NCI-H1930 (cell line): ENCODE measurements at regions not wholly inside any gene's neighbourhood (a gene's known extent, or its start where the extent isn't known, plus 50 kb on each side); places are given as distances from the start of the nearest gene placed in this dataset.
A peak's percentile ranks its signal among the peaks of the same experiment; 100 is the strongest.

Source experiments
- DNase-seq, 2 experiments: peaks; one replicate each; lab custom pipeline; 2025; lab: John Stamatoyannopoulos, UW

- no peak for DNase-seq
Measured at GRCh38 chr4:62670514-62670913, 1470.4 kb downstream of the ADGRL3 start.

- no peak for DNase-seq
Measured at GRCh38 chr4:62661821-62662220, 1461.7 kb downstream of the ADGRL3 start.

- no peak for DNase-seq
Measured at GRCh38 chr4:62656006-62656405, 1455.9 kb downstream of the ADGRL3 start.

- no peak for DNase-seq
Measured at GRCh38 chr4:62644372-62644771, 1444.2 kb downstream of the ADGRL3 start.

- DNase-seq = no peak
Measured at GRCh38 chr4:62640296-62640695, 1440.2 kb downstream of the ADGRL3 start.

GRCh38 chr4:62627671-62628070, 1427.5 kb downstream of the ADGRL3 start:
- DNase-seq = no peak

GRCh38 chr4:62627141-62627540, 1427.0 kb downstream of the ADGRL3 start:
- DNase-seq = no peak

- DNase-seq = no peak
Measured at GRCh38 chr4:62622089-62622488, 1422.0 kb downstream of the ADGRL3 start.

- DNase-seq = no peak
Measured at GRCh38 chr4:62619971-62620370, 1419.8 kb downstream of the ADGRL3 start.

- DNase-seq = no peak
Measured at GRCh38 chr4:62618042-62618441, 1417.9 kb downstream of the ADGRL3 start.

GRCh38 chr4:62601737-62602136, 1401.6 kb downstream of the ADGRL3 start:
- no peak for DNase-seq

- DNase-seq = peak; percentile 0 to 3
Measured at GRCh38 chr4:62595265-62595664, 1395.1 kb downstream of the ADGRL3 start.

- no peak for DNase-seq
Measured at GRCh38 chr4:62591756-62592155, 1391.6 kb downstream of the ADGRL3 start.

- no peak for DNase-seq
Measured at GRCh38 chr4:62588671-62589070, 1388.5 kb downstream of the ADGRL3 start.

GRCh38 chr4:62571494-62571893, 1371.4 kb downstream of the ADGRL3 start:
- no peak for DNase-seq

GRCh38 chr4:62560858-62561257, 1360.7 kb downstream of the ADGRL3 start:
- DNase-seq = no peak

- no peak for DNase-seq
Measured at GRCh38 chr4:62550121-62550520, 1350.0 kb downstream of the ADGRL3 start.

- no peak for DNase-seq
Measured at GRCh38 chr4:62549601-62550000, 1349.5 kb downstream of the ADGRL3 start.

- DNase-seq = no peak
Measured at GRCh38 chr4:62548765-62549164, 1348.6 kb downstream of the ADGRL3 start.

GRCh38 chr4:62548108-62548524, 1348.0 kb downstream of the ADGRL3 start:
- DNase-seq = no peak

- no peak for DNase-seq
Measured at GRCh38 chr4:62544428-62544827, 1344.3 kb downstream of the ADGRL3 start.

GRCh38 chr4:62543002-62543401, 1342.9 kb downstream of the ADGRL3 start:
- no peak for DNase-seq

- no peak for DNase-seq
Measured at GRCh38 chr4:62533573-62533972, 1333.4 kb downstream of the ADGRL3 start.

GRCh38 chr4:62531731-62532130, 1331.6 kb downstream of the ADGRL3 start:
- no peak for DNase-seq

GRCh38 chr4:62531264-62531663, 1331.1 kb downstream of the ADGRL3 start:
- no peak for DNase-seq
